ENCODE measurements at regions not wholly inside any gene's neighbourhood (a gene's known extent, or its start where the extent isn't known, plus 50 kb on each side); places are given as distances from the start of the nearest gene placed in this dataset.

- TF ChIP-seq, protein P1, sequence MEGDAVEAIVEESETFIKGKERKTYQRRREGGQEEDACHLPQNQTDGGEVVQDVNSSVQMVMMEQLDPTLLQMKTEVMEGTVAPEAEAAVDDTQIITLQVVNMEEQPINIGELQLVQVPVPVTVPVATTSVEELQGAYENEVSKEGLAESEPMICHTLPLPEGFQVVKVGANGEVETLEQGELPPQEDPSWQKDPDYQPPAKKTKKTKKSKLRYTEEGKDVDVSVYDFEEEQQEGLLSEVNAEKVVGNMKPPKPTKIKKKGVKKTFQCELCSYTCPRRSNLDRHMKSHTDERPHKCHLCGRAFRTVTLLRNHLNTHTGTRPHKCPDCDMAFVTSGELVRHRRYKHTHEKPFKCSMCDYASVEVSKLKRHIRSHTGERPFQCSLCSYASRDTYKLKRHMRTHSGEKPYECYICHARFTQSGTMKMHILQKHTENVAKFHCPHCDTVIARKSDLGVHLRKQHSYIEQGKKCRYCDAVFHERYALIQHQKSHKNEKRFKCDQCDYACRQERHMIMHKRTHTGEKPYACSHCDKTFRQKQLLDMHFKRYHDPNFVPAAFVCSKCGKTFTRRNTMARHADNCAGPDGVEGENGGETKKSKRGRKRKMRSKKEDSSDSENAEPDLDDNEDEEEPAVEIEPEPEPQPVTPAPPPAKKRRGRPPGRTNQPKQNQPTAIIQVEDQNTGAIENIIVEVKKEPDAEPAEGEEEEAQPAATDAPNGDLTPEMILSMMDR (IDR thresholded peaks at IDR 0.05): no peak
- intact Hi-C loops (cut with micrococcal nuclease): no loop called here
- peaks cover 15% of the 10 kb centered on the region for H3K9me3 Mint-ChIP-seq
- no peak overlapping the region for H3K27ac Mint-ChIP-seq
- no peak for ATAC-seq
- DNase-seq: no peak
- H3K27me3 Mint-ChIP-seq: no peaks in the 10 kb centered on the region
- ChIA-PET CTCF (no interaction called here), POLR2A (no interaction called here)
- no peaks in the 10 kb centered on the region for H3K4me1 Mint-ChIP-seq (ENCODE audit: low read depth)
- H3K4me3 Mint-ChIP-seq: no peak overlapping the region
- H3K36me3 Mint-ChIP-seq (ENCODE audit: low read depth): no peaks in the 10 kb centered on the region
Observed at GRCh38 chr13:111575276-111575675, 254.8 kb downstream of the TEX29 start.

GRCh38 chr13:111575719-111576118 is 255.3 kb downstream of the TEX29 start:
- Mint-ChIP-seq H3K4me1 (ENCODE audit: low read depth) (no peaks in the 10 kb centered on the region), H3K36me3 (ENCODE audit: low read depth) (no peaks in the 10 kb centered on the region), H3K27ac (no peak overlapping the region), H3K27me3 (no peaks in the 10 kb centered on the region), H3K4me3 (no peak overlapping the region), H3K9me3 (peaks cover 15% of the 10 kb centered on the region)
- ATAC-seq: no peak
- CTCF ChIA-PET: no interaction called here
- TF ChIP-seq, protein P1 (IDR thresholded peaks at IDR 0.05): no peak
- intact Hi-C loops (cut with micrococcal nuclease): no loop called here
- DNase-seq: no peak
- POLR2A ChIA-PET: no interaction called here

GRCh38 chr13:111577208-111577828 is 256.9 kb downstream of the TEX29 start:
- no peaks in the 10 kb centered on the region for H3K27me3 Mint-ChIP-seq
- intact Hi-C loops (cut with micrococcal nuclease): no loop called here
- no peak overlapping the region for H3K4me3 Mint-ChIP-seq
- H3K4me1 Mint-ChIP-seq (ENCODE audit: low read depth): no peaks in the 10 kb centered on the region
- DNase-seq (no peak), ATAC-seq (no peak)
- TF ChIP-seq, protein P1 (IDR thresholded peaks at IDR 0.05): no peak
- H3K9me3 Mint-ChIP-seq: peaks cover 15% of the 10 kb centered on the region
- ChIA-PET CTCF (no interaction called here), POLR2A (no interaction called here)
- no peaks in the 10 kb centered on the region for H3K36me3 Mint-ChIP-seq (ENCODE audit: low read depth)
- H3K27ac Mint-ChIP-seq: no peak overlapping the region

GRCh38 chr13:111577956-111578605 is 257.6 kb downstream of the TEX29 start:
- ChIA-PET CTCF (no interaction called here), POLR2A (no interaction called here)
- Mint-ChIP-seq H3K9me3 (peaks cover 15% of the 10 kb centered on the region), H3K4me3 (no peak overlapping the region), H3K4me1 (ENCODE audit: low read depth) (no peaks in the 10 kb centered on the region), H3K27ac (no peak overlapping the region), H3K36me3 (ENCODE audit: low read depth) (no peaks in the 10 kb centered on the region), H3K27me3 (no peaks in the 10 kb centered on the region)
- no peak for ATAC-seq
- TF ChIP-seq, protein P1 (IDR thresholded peaks at IDR 0.05): no peak
- intact Hi-C loops (cut with micrococcal nuclease): no loop called here
- no peak for DNase-seq

DNA sequence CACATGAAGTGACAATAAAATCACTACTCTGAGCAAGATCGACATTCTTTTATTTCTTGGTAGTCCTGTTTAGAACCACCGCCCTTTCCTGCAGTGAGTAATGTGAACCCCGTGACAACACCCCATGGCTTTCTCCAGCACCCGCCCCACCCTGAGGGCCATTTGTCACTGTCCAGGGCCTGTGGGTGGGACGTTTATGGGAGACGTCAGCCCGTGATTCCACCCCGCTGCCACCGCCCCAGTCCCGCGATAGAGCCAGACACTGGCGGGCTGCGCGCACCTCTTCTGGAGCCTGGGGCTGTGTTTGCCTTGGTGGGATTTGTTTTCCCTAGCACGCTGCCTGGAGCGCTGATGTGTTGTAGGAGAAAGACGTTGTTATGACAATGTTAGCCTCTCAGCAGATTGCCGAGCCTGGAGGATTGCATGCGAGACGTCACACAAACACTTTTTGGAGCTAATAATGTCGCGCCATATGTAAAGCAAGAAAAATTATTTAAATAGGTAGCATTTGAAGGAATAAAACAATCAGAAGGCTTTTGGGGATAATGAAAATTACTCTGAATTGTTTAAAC is 263.7 kb downstream of the TEX29 start:
- intact Hi-C loops (cut with micrococcal nuclease): no loop called here
- Mint-ChIP-seq H3K4me3 (no peak overlapping the region), H3K27ac (no peak overlapping the region), H3K36me3 (ENCODE audit: low read depth) (no peaks in the 10 kb centered on the region), H3K9me3 (no peaks in the 10 kb centered on the region), H3K4me1 (ENCODE audit: low read depth) (no peaks in the 10 kb centered on the region), H3K27me3 (no peaks in the 10 kb centered on the region)
- TF ChIP-seq, protein P1 (IDR thresholded peaks at IDR 0.05): no peak
- DNase-seq (no peak), ATAC-seq (no peak)
- CTCF ChIA-PET: no interaction called here
- POLR2A ChIA-PET: no interaction called here
